ENCODE measurements at regions not wholly inside any gene's neighbourhood (a gene's known extent, or its start where the extent isn't known, plus 50 kb on each side); places are given as distances from the start of the nearest gene placed in this dataset.

DNA sequence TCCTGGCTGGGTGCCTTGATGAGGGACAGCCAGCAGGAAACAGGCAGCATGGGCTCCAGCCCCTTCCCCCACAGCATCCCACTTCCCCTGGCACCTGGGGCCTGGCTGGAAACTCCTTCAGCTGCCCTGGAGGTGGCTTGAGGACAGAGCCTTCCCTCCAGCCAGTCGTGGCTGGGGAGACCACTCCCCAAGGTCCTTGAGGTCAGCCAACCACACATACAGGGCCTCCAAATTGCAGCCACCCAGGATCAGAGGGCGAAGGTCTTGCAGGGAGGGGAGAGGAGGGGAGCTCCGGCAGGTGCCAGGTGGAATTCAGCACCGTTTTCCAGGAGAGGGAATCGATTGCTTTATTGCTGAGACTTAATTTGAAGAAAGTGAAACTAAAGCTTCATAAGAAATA, 280.4 kb downstream of the PBX3 start:
- ChIA-PET POLR2A (ENCODE audit: partially characterized antibody) (interaction anchor here (1.1 kb wide), 1 partner anchor 10 kb away, joined by 3 read pairs; no protein-coding TSS in a partner anchor), CTCF (ENCODE audit: partially characterized antibody) (interaction anchor here (0.7 to 1.4 kb wide), 2 partner anchors 18 kb away, joined by 3 to 5 read pairs; no protein-coding TSS in a partner anchor)
- no peak overlapping the region for H3K4ac ChIP-seq (replicated peaks; ENCODE audit: insufficient read length, low read depth, low read length)
- no peak overlapping the region for H2AFZ ChIP-seq (ENCODE audit: low read length)
- H2AK5ac ChIP-seq (ENCODE audit: low read depth, low read length) = no peak overlapping the region
- peaks cover 4% of the 10 kb centered on the region; the same call in 1 of the 2 replicates for H3K23me2 ChIP-seq (ENCODE audit: low read depth, low read length)
- H3K79me1 ChIP-seq (ENCODE audit: low read depth, low read length) = no peaks in the 10 kb centered on the region
- FAIRE-seq (no peak), DNase-seq (ENCODE audit: low read depth in 1 of 2, low spot score in 2 of 2) (no peak)
- H4K20me1 ChIP-seq (replicated peaks in 1 of 2; ENCODE audit: control insufficient read depth in 1 of 2, insufficient read depth in 2 of 2, low read length in 2 of 2) = peaks cover 0 to 6% of the 10 kb centered on the region in 2 experiments
- H2BK12ac ChIP-seq (ENCODE audit: low read depth, low read length) = no peak overlapping the region
- H3K23ac ChIP-seq (ENCODE audit: insufficient read length) = no peak overlapping the region
- no peaks in the 10 kb centered on the region for H3K79me2 ChIP-seq (ENCODE audit: control insufficient read depth in 1 of 2, insufficient read depth in 2 of 2, low read length in 2 of 2)
- no peak overlapping the region for H3K4me3 ChIP-seq (ENCODE audit: extremely low read depth in 1 of 4, insufficient read depth in 2 of 4, low read depth in 3 of 4, low read length in 4 of 4)
- peaks cover 0 to 5% (median 0%) of the 10 kb centered on the region in 4 experiments; a peak in 2 of 7 replicates for H3K4me1 ChIP-seq (replicated peaks in 1 of 4; ENCODE audit: control insufficient read depth in 3 of 4, insufficient read depth in 4 of 4, low read length in 3 of 4)
- no peak overlapping the region for H4K5ac ChIP-seq (ENCODE audit: insufficient read length, low read depth, low read length)
- no peak overlapping the region for H3K14ac ChIP-seq (ENCODE audit: insufficient read length)
- H2BK20ac ChIP-seq (ENCODE audit: low read length) = no peak overlapping the region
- no peak overlapping the region for H2BK5ac ChIP-seq (ENCODE audit: low read depth, low read length)
- H4K91ac ChIP-seq (replicated peaks; ENCODE audit: insufficient read length, low read length) = no peak overlapping the region
- H4K8ac ChIP-seq (ENCODE audit: extremely low read depth, insufficient read depth, low read length) = no peak overlapping the region
- no peak overlapping the region for H3K56ac ChIP-seq (replicated peaks; ENCODE audit: insufficient read length, low read depth, low read length)
- no peak overlapping the region; the same call in 1 of the 2 replicates for H3K18ac ChIP-seq (ENCODE audit: extremely low read depth, low read length)
- H2BK120ac ChIP-seq (replicated peaks; ENCODE audit: low read depth, low read length) = no peak overlapping the region
- 78% methylated on average over 5 of the region's 5 CpGs; no CpG with 5 or more reads in 1 of the 2 experiments for WGBS, 2 experiments (ENCODE audit: extremely low coverage in 1 of 2, insufficient coverage in 1 of 2, insufficient read length in 1 of 2, insufficient replicate concordance in 2 of 2, low coverage in 1 of 2, low lambda C conversion rate in 2 of 2, missing lambda C conversion rate in 1 of 2)
- no peak overlapping the region for H3K27ac ChIP-seq (ENCODE audit: low read depth, low read length)
- no peak overlapping the region for H3K4me2 ChIP-seq (ENCODE audit: insufficient read depth in 1 of 2, low read depth in 2 of 2, low read length in 2 of 2)
- no peak overlapping the region for H2BK15ac ChIP-seq (ENCODE audit: low read length)
- H3K9ac ChIP-seq (replicated peaks in 1 of 4; ENCODE audit: extremely low read depth in 1 of 4, low read depth in 3 of 4, low read length in 3 of 4) = no peak overlapping the region
- no peaks in the 10 kb centered on the region; a peak in 1 of 4 replicates for H3K9me3 ChIP-seq (ENCODE audit: insufficient read depth in 2 of 2, low read depth in 1 of 2, low read length in 1 of 2)
- H3K27me3 ChIP-seq (replicated peaks in 1 of 4; ENCODE audit: control insufficient read depth in 3 of 4, extremely low read depth in 1 of 4, insufficient read depth in 3 of 4, low read length in 3 of 4) = no peaks in the 10 kb centered on the region
- H3K36me3 ChIP-seq (ENCODE audit: control insufficient read depth in 2 of 4, insufficient read depth in 4 of 4, low read length in 3 of 4) = no peaks in the 10 kb centered on the region
- TF ChIP-seq EGR1 (IDR thresholded peaks at IDR 0.05; ENCODE audit: borderline replicate concordance, low read depth, low read length) = no peak
- no peak for TF ChIP-seq SP2 (IDR thresholded peaks at IDR 0.05; ENCODE audit: low read length)
- TF ChIP-seq GTF2F1 (IDR thresholded peaks at IDR 0.05; ENCODE audit: borderline replicate concordance, low read depth, low read length) = no peak
- TF ChIP-seq HDAC2 (IDR thresholded peaks at IDR 0.05; ENCODE audit: borderline replicate concordance in 1 of 2, low read depth in 2 of 2, low read length in 2 of 2) = no peak
- TF ChIP-seq BCL11A (IDR thresholded peaks at IDR 0.05; ENCODE audit: low read depth in 2 of 2, low read length in 2 of 2) = no peak
- no peak for TF ChIP-seq CREB1 (IDR thresholded peaks at IDR 0.05)
- no peak for TF ChIP-seq GABPA (IDR thresholded peaks at IDR 0.05; ENCODE audit: borderline replicate concordance, insufficient read depth, low read length)
- TF ChIP-seq, protein P1, sequence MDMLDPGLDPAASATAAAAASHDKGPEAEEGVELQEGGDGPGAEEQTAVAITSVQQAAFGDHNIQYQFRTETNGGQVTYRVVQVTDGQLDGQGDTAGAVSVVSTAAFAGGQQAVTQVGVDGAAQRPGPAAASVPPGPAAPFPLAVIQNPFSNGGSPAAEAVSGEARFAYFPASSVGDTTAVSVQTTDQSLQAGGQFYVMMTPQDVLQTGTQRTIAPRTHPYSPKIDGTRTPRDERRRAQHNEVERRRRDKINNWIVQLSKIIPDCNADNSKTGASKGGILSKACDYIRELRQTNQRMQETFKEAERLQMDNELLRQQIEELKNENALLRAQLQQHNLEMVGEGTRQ (IDR thresholded peaks at IDR 0.05; ENCODE audit: low read length) = no peak
- no peak for TF ChIP-seq NRF1 (IDR thresholded peaks at IDR 0.05; ENCODE audit: low read depth, low read length)
- no peak for TF ChIP-seq SUZ12 (IDR thresholded peaks at IDR 0.05; ENCODE audit: low read length)
- no peak for TF ChIP-seq SIX5 (IDR thresholded peaks at IDR 0.05; ENCODE audit: low read depth, low read length)
- TF ChIP-seq PHF8 (conservative IDR thresholded peaks at IDR 0.05; ENCODE audit: low read depth, low read length) = no peak
